Ishikawa (cell line): ENCODE measurements at regions not wholly inside any gene's neighbourhood (a gene's known extent, or its start where the extent isn't known, plus 50 kb on each side); places are given as distances from the start of the nearest gene placed in this dataset.

ENCODE experiments used
- EP300 ChIP-seq: IDR thresholded peaks from 2 replicates; pipeline ENCODE4 v1.6.1; 2012; ENCODE audit warnings: borderline replicate concordance
- MAX ChIP-seq: IDR thresholded peaks from 2 replicates; pipeline ENCODE4 v1.6.1; 2012
- TEAD4 ChIP-seq: IDR thresholded peaks from 2 replicates; pipeline ENCODE4 v1.6.1; 2012

- TF ChIP-seq MAX (no peak), TEAD4 (no peak), EP300 (no peak)
Measured at GRCh38 chr13:76023652-76024051, 387.5 kb downstream of the LMO7 start.
